ENCODE measurements at regions not wholly inside any gene's neighbourhood (a gene's known extent, or its start where the extent isn't known, plus 50 kb on each side); places are given as distances from the start of the nearest gene placed in this dataset.

GRCh38 chr6:104046426-104046825 is 813.3 kb downstream of the HACE1 start:
- TF ChIP-seq FOXM1 (IDR thresholded peaks at IDR 0.05; ENCODE audit: low read depth) = no peak
- no peak for TF ChIP-seq CTCF (IDR thresholded peaks at IDR 0.05)
- no peak for TF ChIP-seq EZH2phosphoT487 (IDR thresholded peaks at IDR 0.05; ENCODE audit: borderline replicate concordance, low read depth)
- TF ChIP-seq CHD2 (IDR thresholded peaks at IDR 0.05; ENCODE audit: low read length, partially characterized antibody) = no peak
- TF ChIP-seq GATA2 (CRISPR knock-in tag; IDR thresholded peaks at IDR 0.05) = no peak
- TF ChIP-seq POLR2AphosphoS5 (IDR thresholded peaks at IDR 0.05; ENCODE audit: low read depth, low read length) = no peak
- TF ChIP-seq RAD21 (IDR thresholded peaks at IDR 0.05; ENCODE audit: low read length) = no peak
- TF ChIP-seq SIN3A (IDR thresholded peaks at IDR 0.05; ENCODE audit: borderline replicate concordance, low read depth, low read length) = no peak
